ENCODE measurements at regions not wholly inside any gene's neighbourhood (a gene's known extent, or its start where the extent isn't known, plus 50 kb on each side); places are given as distances from the start of the nearest gene placed in this dataset.
A peak's percentile ranks its signal among the peaks of the same experiment; 100 is the strongest.

- WGBS, 2 donors, result 93 to 96% methylated on average over 4 of the region's 4 CpGs
- H3K9me3 ChIP-seq, result no peaks in the 10 kb centered on the region
- no peaks in the 10 kb centered on the region for H3K4me1 ChIP-seq
- DNase-seq (no peak), ATAC-seq (no peak)
- TF ChIP-seq CTCF (IDR thresholded peaks at IDR 0.05), result no peak
- no peak overlapping the region for H3K27ac ChIP-seq
- H3K36me3 ChIP-seq, result no peaks in the 10 kb centered on the region
- H3K27me3 ChIP-seq, result no peaks in the 10 kb centered on the region
- H3K4me3 ChIP-seq, result no peak overlapping the region
- intact Hi-C loops (cut with DNase I), result no loop called here
Measured at GRCh38 chr3:88628901-88629300, 478.5 kb upstream of the EPHA3 start.

GRCh38 chr3:88632226-88632625 lies 475.2 kb upstream of the EPHA3 start:
- Histone ChIP-seq H3K27me3 (no peaks in the 10 kb centered on the region), H3K4me3 (no peak overlapping the region), H3K27ac (no peak overlapping the region), H3K9me3 (peaks cover 0 to 20% (median 0%) of the 10 kb centered on the region in 11 donors), H3K36me3 (no peaks in the 10 kb centered on the region), H3K4me1 (no peaks in the 10 kb centered on the region)
- WGBS, 2 donors, result 65 to 78% methylated on average over 2 of the region's 2 CpGs
- intact Hi-C loops (cut with DNase I), result no loop called here
- DNase-seq (no peak), ATAC-seq (no peak)
- TF ChIP-seq CTCF (IDR thresholded peaks at IDR 0.05), result no peak

GRCh38 chr3:88640581-88640980 lies 466.8 kb upstream of the EPHA3 start:
- Histone ChIP-seq H3K27me3 (no peaks in the 10 kb centered on the region), H3K4me1 (no peaks in the 10 kb centered on the region), H3K9me3 (peaks cover 0 to 18% (median 0%) of the 10 kb centered on the region in 11 donors), H3K4me3 (no peak overlapping the region), H3K27ac (no peak overlapping the region), H3K36me3 (no peaks in the 10 kb centered on the region)
- 69 to 73% methylated on average over 1 of the region's 1 CpG for WGBS, 2 donors
- DNase-seq (no peak), ATAC-seq (no peak)
- intact Hi-C loops (cut with DNase I), result no loop called here
- TF ChIP-seq CTCF (IDR thresholded peaks at IDR 0.05), result no peak

GRCh38 chr3:88641033-88641604 lies 466.3 kb upstream of the EPHA3 start:
- H3K27ac ChIP-seq, result no peak overlapping the region
- no peaks in the 10 kb centered on the region for H3K4me1 ChIP-seq
- WGBS, 2 donors, result 67 to 70% methylated on average over 2 of the region's 2 CpGs
- intact Hi-C loops (cut with DNase I), result no loop called here
- no peak overlapping the region for H3K4me3 ChIP-seq
- ATAC-seq (no peak), DNase-seq (no peak)
- no peaks in the 10 kb centered on the region for H3K27me3 ChIP-seq
- no peaks in the 10 kb centered on the region for H3K36me3 ChIP-seq
- peaks cover 0 to 12% (median 0%) of the 10 kb centered on the region in 11 donors for H3K9me3 ChIP-seq
- peak in 1 of 9 donors; percentile 10 for TF ChIP-seq CTCF (IDR thresholded peaks at IDR 0.05)
